Left ventricle myocardium superior (tissue), 1 donor: ENCODE measurements at regions not wholly inside any gene's neighbourhood (a gene's known extent, or its start where the extent isn't known, plus 50 kb on each side); places are given as distances from the start of the nearest gene placed in this dataset.
"Not testable (repeated sequence)": the region's sequence is repeated elsewhere in the genome, so short reads cannot be mapped to it uniquely, and the experiment has no call there.

Experiments used
- ATAC-seq: fragments of 200-7000 bp; cut with Tn5 transposase; one replicate; pipeline ENCODE4 v1.9.1; 2020; ENCODE audit warnings: mild to moderate bottlenecking, moderate library complexity
- DNase-seq: peaks from one replicate; pipeline ENCODE4 v3.0.0-alpha.2; 2020
- intact Hi-C: fragments of 100-400 bp; cut with micrococcal nuclease; formaldehyde crosslinking; loops from one replicate; pipeline ENCODE4 v1.11.0; 2022
- donor health status: DM: no; HTN: yes; CAD: no; lungs with severe emphysema.

GRCh38 chr15:77868048-77868629 lies 209.4 kb downstream of the TBC1D2B start:
- ATAC-seq, DNase-seq, intact Hi-C loops: not testable (repeated sequence)

DNA sequence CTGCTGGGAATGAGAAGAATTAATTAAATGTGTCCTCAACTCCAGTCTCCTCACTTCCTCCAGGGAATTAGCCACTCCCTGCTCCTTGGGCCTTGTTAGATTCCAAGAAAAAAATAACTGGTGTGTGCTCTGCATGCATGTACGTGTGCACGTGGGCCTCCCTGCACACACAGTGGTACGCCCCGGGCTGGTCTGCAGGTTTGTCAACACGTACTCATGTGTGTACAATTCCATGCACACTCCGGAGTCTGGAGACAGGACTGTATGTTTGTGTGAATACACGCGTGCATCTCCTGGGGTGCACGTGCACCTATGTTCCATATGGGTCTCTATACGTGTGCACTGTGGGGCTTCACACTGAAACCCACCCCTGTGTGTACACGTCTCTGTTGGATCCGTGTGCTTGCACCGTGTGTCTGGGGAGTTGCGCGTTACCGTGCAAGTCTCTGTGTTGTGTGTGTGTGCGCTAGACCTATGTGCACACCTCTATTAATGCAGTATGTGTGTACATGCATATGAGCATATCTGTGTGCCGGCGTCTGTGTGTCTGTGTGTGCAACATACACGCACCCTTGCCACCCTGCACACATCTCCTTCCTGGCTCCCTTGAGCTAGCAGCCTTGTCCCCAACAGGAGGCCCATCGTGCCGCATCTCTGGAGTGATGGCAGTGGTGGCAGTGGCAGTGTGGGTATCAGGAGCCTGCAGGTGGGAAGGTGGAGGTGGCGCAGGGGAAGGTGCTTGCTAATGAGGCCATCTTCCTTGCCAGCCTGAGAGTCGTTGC lies 210.1 kb downstream of the TBC1D2B start:
- intact Hi-C loops: no loop called here
- DNase-seq: no peak
- ATAC-seq: no peak

DNA sequence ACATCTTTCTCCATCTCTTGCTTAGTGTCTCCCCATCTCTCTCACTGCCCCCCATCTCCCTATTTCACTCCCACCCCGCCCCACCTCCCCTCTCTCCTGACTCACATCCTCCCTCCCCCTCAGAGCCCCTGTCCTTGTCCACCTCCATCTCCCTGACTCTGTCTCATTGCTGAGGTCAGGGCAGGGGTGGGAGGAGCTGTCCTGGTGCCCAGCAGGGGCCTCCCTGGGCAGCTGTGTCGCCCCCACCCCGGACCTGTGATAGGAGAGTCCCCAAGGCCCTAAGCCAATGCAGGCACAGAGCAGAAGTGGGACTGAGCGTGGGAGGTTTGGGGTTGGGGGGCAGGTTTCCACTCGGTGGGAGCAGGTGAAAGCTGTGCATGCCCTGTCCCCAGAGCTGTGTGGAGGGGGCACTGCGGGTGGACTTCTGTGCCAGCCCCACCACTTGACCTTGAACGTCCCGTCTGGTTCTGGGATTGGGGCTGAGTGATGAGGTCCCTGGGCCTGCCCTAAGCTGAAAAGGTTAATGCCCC lies 210.8 kb downstream of the TBC1D2B start:
- intact Hi-C loops: no loop called here
- ATAC-seq: no peak
- no peak for DNase-seq

DNA sequence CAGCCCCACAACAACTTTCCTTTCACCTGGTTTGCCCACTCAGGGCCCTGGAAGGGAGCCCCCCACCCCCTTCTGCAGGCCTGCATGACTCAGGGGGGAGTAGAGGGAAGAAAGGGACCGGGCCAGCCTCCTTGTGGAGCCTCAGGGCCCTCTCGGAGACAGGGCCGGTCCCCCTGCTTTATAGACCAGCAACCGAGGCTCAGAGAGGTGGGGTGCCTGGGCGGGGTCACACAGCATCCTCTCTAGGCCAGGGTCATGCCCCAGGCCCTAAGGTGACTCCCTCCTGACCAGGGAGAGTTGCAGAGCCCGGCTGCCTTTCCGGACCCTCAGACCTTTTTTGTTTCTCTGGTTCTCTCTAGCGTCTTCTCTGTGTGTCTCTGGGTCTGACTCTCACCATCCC lies 211.3 kb downstream of the TBC1D2B start:
- intact Hi-C loops: no loop called here
- DNase-seq: no peak

GRCh38 chr15:77865701-77866100 lies 211.8 kb downstream of the TBC1D2B start:
- intact Hi-C loops: no loop called here
- DNase-seq: no peak
- no peak for ATAC-seq

More for the DNA sequence above, 211.3 kb downstream of the TBC1D2B start:
- ATAC-seq: no peak

GRCh38 chr15:77865106-77865610 lies 212.4 kb downstream of the TBC1D2B start:
- no peak for ATAC-seq
- intact Hi-C loops: no loop called here
- no peak for DNase-seq

DNA sequence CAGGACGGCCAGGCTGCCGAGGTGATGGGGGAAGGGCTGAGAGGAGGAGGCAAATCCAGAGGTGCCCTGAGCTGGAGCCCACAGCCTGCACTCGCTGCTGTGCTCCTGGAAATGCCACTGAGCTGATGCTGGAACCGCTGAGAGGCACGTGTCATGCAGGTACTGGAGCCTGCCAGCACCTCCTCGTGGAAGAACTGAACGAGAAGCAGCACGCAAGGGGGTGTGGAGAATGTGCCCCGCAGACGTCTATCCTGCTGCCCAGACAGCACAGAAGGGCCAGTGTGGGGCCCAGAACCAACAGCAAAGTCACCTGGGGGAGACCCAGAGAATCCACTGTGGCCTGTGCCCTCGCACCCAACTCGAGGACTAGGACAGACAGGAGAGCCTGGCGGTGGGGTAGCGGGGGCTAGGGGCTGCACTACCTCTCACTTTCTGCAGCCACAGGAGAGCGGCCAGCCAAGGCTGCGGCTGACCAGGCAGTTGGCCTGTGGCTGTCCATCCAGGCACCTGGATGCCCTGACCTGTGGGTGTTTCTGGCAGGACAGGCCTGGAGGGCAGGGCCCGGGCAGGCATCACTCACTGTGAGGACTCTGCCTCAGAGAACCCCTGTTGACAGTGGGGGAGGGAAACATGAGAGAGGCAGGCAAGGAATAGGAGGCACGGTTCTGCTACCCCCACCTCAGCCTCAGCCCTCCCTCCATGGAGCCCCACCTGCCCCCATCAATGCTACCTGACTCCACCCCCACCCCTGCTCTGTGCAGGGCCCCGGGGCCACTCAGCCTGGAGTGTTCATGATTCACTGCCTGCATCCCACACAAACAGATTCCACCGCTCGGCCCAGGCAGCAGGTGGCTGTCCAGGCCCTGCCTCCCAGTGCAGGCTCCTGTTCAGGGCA lies 213.1 kb downstream of the TBC1D2B start:
- DNase-seq: no peak
- intact Hi-C loops: no loop called here
- ATAC-seq: no peak

DNA sequence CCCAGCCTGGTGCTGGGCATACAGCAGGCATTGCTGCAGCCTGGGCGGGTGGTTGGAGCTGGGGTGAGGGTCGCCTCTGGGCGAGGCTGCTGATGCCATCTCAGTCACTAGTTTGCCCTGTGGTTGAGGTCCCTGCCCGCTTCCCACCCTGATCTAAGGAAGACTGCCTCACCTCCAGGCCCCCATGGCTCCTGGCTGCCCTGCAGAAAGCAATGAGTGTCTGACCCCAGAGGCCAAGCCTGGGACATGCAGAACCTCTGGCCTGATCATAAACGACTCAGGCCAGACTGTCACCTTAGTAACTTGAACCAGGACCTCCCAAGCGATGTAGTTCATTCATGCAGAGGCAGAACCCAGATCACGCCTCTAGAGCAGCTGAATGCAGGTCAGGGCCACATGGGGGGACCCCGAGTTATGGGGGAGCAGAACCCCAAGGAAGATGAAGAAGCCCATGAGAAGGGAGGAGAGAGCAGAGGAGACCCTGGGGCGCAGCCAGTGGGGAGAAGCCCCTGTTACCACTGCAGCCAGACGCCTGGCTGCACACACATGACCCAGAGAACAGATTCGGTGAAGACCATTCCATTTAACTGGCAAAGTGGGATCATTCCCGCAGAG lies 213.9 kb downstream of the TBC1D2B start:
- ATAC-seq (no peak), DNase-seq (no peak)
- intact Hi-C loops: no loop called here

GRCh38 chr15:77862651-77863104 lies 214.8 kb downstream of the TBC1D2B start:
- intact Hi-C loops: no loop called here
- no peak for DNase-seq
- no peak for ATAC-seq

DNA sequence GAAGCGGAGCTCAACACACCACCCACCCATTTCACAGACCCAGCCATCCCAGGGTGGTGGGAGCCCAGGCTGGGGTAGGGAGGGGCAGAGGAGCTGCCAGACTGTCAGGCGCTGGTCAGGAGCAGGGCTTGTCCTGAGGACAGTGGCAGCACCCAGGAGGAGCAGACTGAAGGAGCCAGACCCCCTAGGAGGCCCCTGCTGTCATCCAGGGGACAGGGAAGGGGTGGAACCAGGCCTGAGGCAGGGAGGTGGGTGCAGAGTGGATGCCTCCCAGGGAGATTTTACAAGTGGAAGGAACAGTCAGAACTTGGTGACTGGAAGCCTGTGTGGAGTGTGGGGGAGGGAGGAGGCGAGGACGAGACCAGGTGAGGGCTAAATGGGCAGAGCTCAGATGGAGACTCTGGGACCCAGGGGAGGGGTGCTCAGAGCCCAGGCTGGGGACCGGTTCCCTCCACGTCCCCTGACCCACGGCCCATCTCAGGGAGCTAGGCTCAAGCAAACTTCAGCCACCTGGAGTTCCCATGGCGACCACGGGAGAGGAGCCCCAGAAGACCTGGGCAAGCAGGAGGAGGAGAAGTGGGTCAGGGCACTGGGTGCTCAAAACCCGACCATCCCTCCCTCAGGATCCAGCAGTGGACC lies 215.4 kb downstream of the TBC1D2B start:
- intact Hi-C loops, DNase-seq, ATAC-seq: not testable (repeated sequence)

DNA sequence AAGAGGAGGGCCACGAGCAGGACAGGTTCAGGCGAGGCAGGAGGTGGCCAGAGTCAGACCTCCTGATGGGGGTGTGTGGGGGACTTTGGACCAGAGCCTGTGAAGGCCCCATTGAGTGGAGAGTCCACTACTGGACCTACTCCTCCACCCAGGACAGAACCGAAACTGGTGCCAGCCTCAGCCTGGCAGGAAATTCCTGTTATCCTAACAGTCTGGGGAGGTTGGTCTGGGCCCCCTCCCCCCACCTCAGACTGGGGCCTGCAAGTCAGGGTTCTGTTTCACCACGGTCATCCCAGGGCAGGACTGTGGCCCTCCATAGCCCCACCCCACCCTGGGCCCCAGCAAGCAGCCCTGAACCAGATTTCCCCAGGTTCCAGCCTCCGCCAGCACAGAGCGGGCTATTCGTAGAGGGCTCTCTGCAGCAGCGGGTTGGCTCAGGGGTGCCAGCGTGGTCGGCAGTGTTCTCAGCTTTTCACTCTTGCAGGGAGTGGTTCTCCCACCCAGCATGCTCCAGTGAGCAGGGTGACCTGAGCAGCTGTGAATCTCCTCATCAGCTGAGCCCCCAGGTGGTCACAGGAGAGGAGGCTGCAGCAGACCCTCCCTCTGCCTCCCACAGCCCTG lies 217.3 kb downstream of the TBC1D2B start:
- no peak for DNase-seq
- intact Hi-C loops: no loop called here

DNA sequence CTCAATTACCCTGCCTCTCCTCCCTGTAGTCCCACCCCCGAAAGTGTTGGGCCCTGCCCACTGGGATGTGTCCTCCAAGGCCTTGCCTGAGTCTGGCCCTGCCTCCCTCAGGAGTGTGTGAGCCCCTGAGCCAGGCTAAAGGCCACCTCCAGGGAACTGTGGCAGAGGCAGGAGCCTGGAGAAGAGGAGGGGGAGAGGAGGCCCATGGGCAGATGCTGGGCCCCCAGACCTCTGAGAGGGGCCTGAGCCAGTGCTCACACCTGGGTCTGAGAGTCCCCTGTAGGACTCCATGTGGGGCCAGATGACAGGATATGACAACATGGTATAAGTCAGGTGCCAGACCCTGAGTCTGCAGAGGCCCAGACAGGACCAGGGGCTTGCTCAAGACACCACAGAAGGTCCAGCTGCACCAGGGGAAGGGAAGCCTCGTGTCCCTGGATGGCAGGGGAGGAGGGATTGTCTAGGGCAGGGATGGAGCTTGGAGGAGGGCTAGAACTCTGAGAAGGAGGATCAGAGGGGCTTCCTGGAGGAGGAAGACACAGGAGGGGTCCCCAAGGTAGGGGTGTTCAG lies 217.9 kb downstream of the TBC1D2B start:
- intact Hi-C loops: no loop called here
- DNase-seq (no peak), ATAC-seq (no peak)

More for the DNA sequence above, 217.3 kb downstream of the TBC1D2B start:
- ATAC-seq: no peak

DNA sequence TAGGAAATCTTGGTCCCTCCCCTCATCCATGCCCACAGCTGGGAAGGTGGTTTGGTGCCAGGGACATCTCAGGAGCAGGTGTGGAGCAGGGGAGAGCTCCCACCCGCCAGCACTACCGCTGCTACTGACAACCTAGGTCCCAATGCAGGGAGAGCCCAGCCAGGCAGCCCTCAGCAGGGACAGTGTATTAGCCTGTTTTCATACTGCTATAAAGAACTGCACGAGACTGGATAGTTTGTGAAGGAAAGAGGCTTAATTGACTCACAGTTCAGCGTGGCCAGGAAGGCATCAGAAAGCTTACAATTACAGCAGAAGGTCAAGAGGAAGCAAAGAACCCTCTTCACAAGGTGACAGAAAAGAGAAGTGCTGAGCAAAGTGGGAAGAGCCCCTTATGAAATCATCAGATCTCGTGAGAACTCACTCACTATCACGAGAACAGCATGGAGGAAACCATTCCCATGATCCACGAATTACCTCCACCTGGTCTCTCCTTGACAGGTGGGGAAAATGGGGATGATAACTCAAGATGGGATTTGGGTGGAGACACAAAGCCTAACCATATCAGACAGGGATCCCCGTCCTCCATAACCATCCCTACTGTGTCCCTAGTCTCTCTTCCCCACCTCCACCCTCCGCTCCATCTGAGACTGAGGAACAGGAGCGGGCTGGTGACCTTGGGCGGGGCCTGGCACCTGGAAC lies 218.6 kb downstream of the TBC1D2B start:
- DNase-seq: no peak
- no peak for ATAC-seq
- intact Hi-C loops: no loop called here

DNA sequence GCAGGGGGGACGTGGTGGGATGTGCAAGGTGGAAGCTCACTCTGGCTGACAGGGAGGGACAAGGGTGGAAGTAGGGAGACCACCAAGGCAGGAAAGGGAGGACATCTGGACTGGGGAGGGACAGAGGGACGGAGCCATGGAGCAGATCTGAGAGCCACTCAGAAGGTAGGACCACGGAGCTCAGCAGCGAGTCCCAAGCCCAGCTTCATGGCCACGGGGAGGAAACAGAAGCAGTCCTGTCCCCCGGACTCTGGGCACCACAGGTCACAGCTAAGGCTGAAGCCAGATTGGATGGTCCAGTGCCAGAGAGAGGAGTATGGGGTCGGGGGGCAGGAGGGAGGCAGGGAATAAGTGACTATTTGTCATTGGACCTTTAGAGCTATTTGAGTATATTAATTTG lies 220.1 kb downstream of the TBC1D2B start:
- DNase-seq: no peak
- intact Hi-C loops: no loop called here

GRCh38 chr15:77856705-77857346 lies 220.7 kb downstream of the TBC1D2B start:
- no peak for DNase-seq
- intact Hi-C loops: no loop called here
- no peak for ATAC-seq

More for the DNA sequence above, 220.1 kb downstream of the TBC1D2B start:
- ATAC-seq: no peak

GRCh38 chr15:77855871-77856270 lies 221.6 kb downstream of the TBC1D2B start:
- DNase-seq: no peak
- ATAC-seq: no peak
- intact Hi-C loops: no loop called here

GRCh38 chr15:77854980-77855379 lies 222.3 kb upstream of the LINGO1 start:
- ATAC-seq (no peak), DNase-seq (no peak)
- intact Hi-C loops: no loop called here
